Neuronal stem cell (in vitro differentiated cells): ENCODE measurements at regions not wholly inside any gene's neighbourhood (a gene's known extent, or its start where the extent isn't known, plus 50 kb on each side); places are given as distances from the start of the nearest gene placed in this dataset.

Experiments used
- DNase-seq: peaks from one replicate; pipeline ENCODE4 v3.0.0-alpha.2; 2013; ENCODE audit warnings: low spot score
- H2AFZ ChIP-seq: one replicate; pipeline ENCODE4 v1.6.1; 2013; ENCODE audit warnings: mild to moderate bottlenecking, low read length, inconsistent platforms
- H2AK5ac ChIP-seq: 2 replicates; pipeline ENCODE4 v1.6.1; 2013; ENCODE audit warnings: low read depth, mild to moderate bottlenecking, inconsistent platforms, low read length, moderate library complexity, mixed read lengths
- H2BK120ac ChIP-seq: 2 replicates; pipeline ENCODE4 v1.6.1; 2013; ENCODE audit warnings: low read depth, mild to moderate bottlenecking, inconsistent platforms, low read length, moderate library complexity, mixed read lengths
- H2BK12ac ChIP-seq: one replicate; pipeline ENCODE4 v1.6.1; 2013; ENCODE audit warnings: low read length, inconsistent platforms
- H2BK15ac ChIP-seq: 2 replicates; pipeline ENCODE4 v1.6.1; 2013; ENCODE audit warnings: mild to moderate bottlenecking, low read length, inconsistent platforms, mixed read lengths
- H2BK5ac ChIP-seq: one replicate; pipeline ENCODE4 v1.6.1; 2013; ENCODE audit warnings: inconsistent platforms, mild to moderate bottlenecking, low read length, moderate library complexity
- H3K14ac ChIP-seq: one replicate; pipeline ENCODE4 v1.6.1; 2013; ENCODE audit warnings: low read length, inconsistent platforms
- H3K18ac ChIP-seq: 2 replicates; pipeline ENCODE4 v1.6.1; 2013; ENCODE audit warnings: low read length, inconsistent platforms
- H3K23ac ChIP-seq: 2 replicates; pipeline ENCODE4 v1.6.1; 2013; ENCODE audit warnings: low read depth, mild to moderate bottlenecking, mixed read lengths, low read length, inconsistent platforms; ENCODE audit not compliant: poor library complexity
- H3K27ac ChIP-seq: replicated peaks from 3 replicates; pipeline ENCODE4 v1.5.1; 2013; ENCODE audit warnings: low read length, inconsistent platforms
- H3K27me3 ChIP-seq, 3 experiments: 2 replicates each; pipeline ENCODE4 v1.6.1; 2013; ENCODE audit warnings: low read length in 3 of 3, mild to moderate bottlenecking in 2 of 3, inconsistent platforms in 1 of 3, low read depth in 1 of 3, mixed read lengths in 1 of 3, moderate library complexity in 1 of 3; ENCODE audit not compliant: control insufficient read depth in 3 of 3, insufficient read depth in 3 of 3
- H3K36me3 ChIP-seq, 2 donors: replicated peaks in 1 of 2; 2 replicates each; pipeline ENCODE4 v1.6.1; 2013; ENCODE audit warnings: low read length in 2 of 2; ENCODE audit not compliant: control insufficient read depth in 2 of 2, insufficient read depth in 2 of 2
- H3K4ac ChIP-seq: 2 replicates; pipeline ENCODE4 v1.6.1; 2013; ENCODE audit warnings: inconsistent platforms, mild to moderate bottlenecking, low read length, moderate library complexity
- H3K4me1 ChIP-seq, 2 donors: 1 replicate in 1 of 2; 2 replicates in 1 of 2; pipeline ENCODE4 v1.6.1; 2013; ENCODE audit warnings: low read length in 2 of 2, low read depth in 1 of 2; ENCODE audit not compliant: control insufficient read depth in 2 of 2, insufficient read depth in 1 of 2
- H3K4me2 ChIP-seq: one replicate; pipeline ENCODE4 v1.6.1; 2013; ENCODE audit warnings: mild to moderate bottlenecking, low read length, inconsistent platforms; ENCODE audit not compliant: insufficient read depth, poor library complexity, severe bottlenecking
- H3K4me3 ChIP-seq, 2 donors: 2 replicates each; pipeline ENCODE4 v1.5.1; 2013; ENCODE audit warnings: low read length in 2 of 2, mild to moderate bottlenecking in 2 of 2, inconsistent platforms in 1 of 2, moderate library complexity in 1 of 2
- H3K79me1 ChIP-seq: one replicate; pipeline ENCODE4 v1.6.1; 2013; ENCODE audit warnings: low read depth, mild to moderate bottlenecking, inconsistent platforms, low read length, moderate library complexity
- H3K9ac ChIP-seq: one replicate; pipeline ENCODE4 v1.6.1; 2013; ENCODE audit warnings: mild to moderate bottlenecking, low read depth, low read length, inconsistent platforms; ENCODE audit not compliant: poor library complexity
- H3K9me3 ChIP-seq, 2 donors: replicated peaks in 1 of 2; 2 replicates each; pipeline versions ENCODE3 to v1.6.1; 2013; ENCODE audit warnings: low read length in 2 of 2, mild to moderate bottlenecking in 2 of 2, inconsistent platforms in 1 of 2, low read depth in 1 of 2, mixed read lengths in 1 of 2, moderate library complexity in 1 of 2; ENCODE audit not compliant: control insufficient read depth in 2 of 2, insufficient read depth in 1 of 2
- H4K8ac ChIP-seq: one replicate; pipeline ENCODE4 v1.6.1; 2013; ENCODE audit warnings: low read depth, mild to moderate bottlenecking, inconsistent platforms, low read length, moderate library complexity
- H4K91ac ChIP-seq: one replicate; pipeline ENCODE4 v1.6.1; 2013; ENCODE audit warnings: low read length, low read depth, mild to moderate bottlenecking, inconsistent platforms; ENCODE audit not compliant: poor library complexity
- WGBS, 2 donors: extraction: QIAGEN DNeasy Blood & Tissue Kit; methylation state at CpG; one replicate each; pipeline ENCODE4 v1.1.7; 2013; ENCODE audit warnings: missing lambda C conversion rate in 2 of 2, mixed read lengths in 1 of 2; ENCODE audit not compliant: insufficient read length in 2 of 2, insufficient replicate concordance in 1 of 2; ENCODE audit errors: extremely low coverage in 2 of 2; 5-methylcytosine and 5-hydroxymethylcytosine counted together

- Histone ChIP-seq H3K9me3 (peaks cover 0 to 13% of the 10 kb centered on the region in 2 donors), H3K27ac (no peak overlapping the region), H2AK5ac (no peak overlapping the region), H3K27me3 (peaks cover 0 to 3% (median 0%) of the 10 kb centered on the region in 3 experiments), H3K79me1 (peaks cover 5% of the 10 kb centered on the region), H2AFZ (no peak overlapping the region), H3K36me3 (peaks cover 0 to 3% of the 10 kb centered on the region in 2 donors), H3K4ac (no peak overlapping the region), H3K14ac (no peak overlapping the region), H4K91ac (peak overlapping the region; percentile 74), H3K4me3 (no peak overlapping the region), H3K4me1 (peaks cover 17 to 21% of the 10 kb centered on the region in 2 donors), H3K9ac (peak overlapping the region; percentile 70), H2BK5ac (no peak overlapping the region), H2BK15ac (peak overlapping the region; percentile 13), H3K18ac (peak overlapping the region; percentile 78), H3K4me2 (no peak overlapping the region), H4K8ac (no peak overlapping the region), H2BK12ac (no peak overlapping the region), H2BK120ac (no peak overlapping the region), H3K23ac (no peak overlapping the region)
- DNase-seq, result no peak
- WGBS, 2 donors, result no CpG with 5 or more reads among the region's 12 CpGs
Observed at GRCh38 chr6:167650730-167651317, 175.9 kb upstream of the AFDN start.

GRCh38 chr6:167651318-167652041, 175.2 kb upstream of the AFDN start:
- H4K8ac ChIP-seq, result peak overlapping the region; percentile 43

GRCh38 chr6:167652042-167652700, 174.5 kb upstream of the AFDN start:
- Histone ChIP-seq H3K4me3 (peak overlapping the region in 1 of 2 donors; percentile 73), H3K14ac (peak overlapping the region; percentile 5), H3K36me3 (peaks cover 0 to 3% of the 10 kb centered on the region in 2 donors), H3K9ac (peak overlapping the region; percentile 70), H3K9me3 (peaks cover 0 to 11% of the 10 kb centered on the region in 2 donors), H4K91ac (no peak overlapping the region), H2BK12ac (no peak overlapping the region), H3K18ac (peak overlapping the region; percentile 1), H3K4ac (no peak overlapping the region), H3K27me3 (peaks cover 0 to 3% (median 0%) of the 10 kb centered on the region in 3 experiments), H2BK5ac (no peak overlapping the region), H2AFZ (no peak overlapping the region), H3K4me1 (peaks cover 17 to 20% of the 10 kb centered on the region in 2 donors), H3K4me2 (no peak overlapping the region), H3K79me1 (peaks cover 5% of the 10 kb centered on the region), H2BK120ac (no peak overlapping the region), H2BK15ac (no peak overlapping the region), H2AK5ac (peak overlapping the region; percentile 73), H3K23ac (peak overlapping the region; percentile 8), H3K27ac (no peak overlapping the region), H4K8ac (peak overlapping the region; percentile 43)
- 100% methylated on average over 3 of the region's 23 CpGs; no CpG with 5 or more reads in 1 of the 2 donors for WGBS, 2 donors
- no peak for DNase-seq

More at GRCh38 chr6:167651318-167652041, 175.2 kb upstream of the AFDN start:
- Histone ChIP-seq H3K36me3 (peaks cover 0 to 3% of the 10 kb centered on the region in 2 donors), H3K4ac (no peak overlapping the region), H2BK120ac (no peak overlapping the region), H3K14ac (peak overlapping the region; percentile 11), H3K27me3 (peaks cover 0 to 3% (median 0%) of the 10 kb centered on the region in 3 experiments), H2AK5ac (no peak overlapping the region), H2BK12ac (no peak overlapping the region), H2BK5ac (no peak overlapping the region), H3K4me1 (peaks cover 17 to 20% of the 10 kb centered on the region in 2 donors), H3K9me3 (peaks cover 0 to 12% of the 10 kb centered on the region in 2 donors), H3K27ac (no peak overlapping the region), H4K91ac (peak overlapping the region; percentile 74), H3K9ac (peak overlapping the region; percentile 70), H3K4me3 (peak overlapping the region in 1 of 2 donors; percentile 73), H2BK15ac (peak overlapping the region; percentile 13), H2AFZ (no peak overlapping the region), H3K4me2 (no peak overlapping the region), H3K79me1 (peaks cover 5% of the 10 kb centered on the region), H3K18ac (peak overlapping the region; percentile 61), H3K23ac (peak overlapping the region; percentile 8)
- DNase-seq, result no peak
- WGBS, 2 donors, result 100% methylated on average over 1 to 5 of the region's 10 CpGs
